Smooth muscle cell (in vitro differentiated cells): ENCODE measurements at regions not wholly inside any gene's neighbourhood (a gene's known extent, or its start where the extent isn't known, plus 50 kb on each side); places are given as distances from the start of the nearest gene placed in this dataset.

Experiments used
- DNase-seq: peaks from one replicate; lab custom pipeline; 2025; ENCODE audit not compliant: unreplicated experiment; lab: John Stamatoyannopoulos, UW
- H2AFZ ChIP-seq: fragments of 200-600 bp; sonication (generic); 2 replicates; pipeline ENCODE4 v1.6.0; 2016; ENCODE audit warnings: antibody characterized with exemption, low read depth, mild to moderate bottlenecking
- H3F3A ChIP-seq: fragments of 200-600 bp; sonication (generic); 2 replicates; pipeline ENCODE4 v1.6.0; 2017; ENCODE audit warnings: antibody characterized with exemption, low read depth
- H3K27ac ChIP-seq: fragments of 200-600 bp; sonication (generic); 2 replicates; pipeline ENCODE4 v1.5.1; 2016; ENCODE audit warnings: low read depth, mild to moderate bottlenecking
- H3K27me3 ChIP-seq: fragments of 200-600 bp; sonication (generic); 2 replicates; pipeline ENCODE4 v1.6.1; 2016; ENCODE audit warnings: low read depth, mild to moderate bottlenecking
- H3K36me3 ChIP-seq: fragments of 200-600 bp; sonication (generic); 2 replicates; pipeline ENCODE4 v1.5.1; 2016; ENCODE audit warnings: low read depth
- H3K4me1 ChIP-seq: fragments of 200-600 bp; sonication (generic); 2 replicates; pipeline ENCODE4 v1.5.1; 2016; ENCODE audit warnings: low read depth
- H3K4me2 ChIP-seq: fragments of 200-600 bp; sonication (generic); 2 replicates; pipeline ENCODE4 v1.6.0; 2016; ENCODE audit warnings: mild to moderate bottlenecking
- H3K4me3 ChIP-seq: fragments of 200-600 bp; sonication (generic); 2 replicates; pipeline ENCODE4 v1.5.1; 2016; ENCODE audit warnings: mild to moderate bottlenecking
- H3K79me2 ChIP-seq: fragments of 200-600 bp; sonication (generic); 2 replicates; pipeline ENCODE4 v1.6.0; 2016; ENCODE audit warnings: low read depth, mild to moderate bottlenecking
- H3K9ac ChIP-seq: fragments of 200-600 bp; sonication (generic); 2 replicates; pipeline ENCODE4 v1.6.0; 2016; ENCODE audit warnings: low read depth
- H3K9me3 ChIP-seq: fragments of 200-600 bp; sonication (generic); replicated peaks from 2 replicates; pipeline ENCODE4 v1.5.1; 2016; ENCODE audit warnings: low read depth
- H4K20me1 ChIP-seq: fragments of 200-600 bp; sonication (generic); 2 replicates; pipeline ENCODE4 v1.6.0; 2016; ENCODE audit warnings: low read depth
- whole genome bisulfite sequencing: methylation state at CpG from one replicate; pipeline ENCODE4 v1.1.7; 2016; ENCODE audit warnings: low lambda C conversion rate; 5-methylcytosine and 5-hydroxymethylcytosine counted together
- TF ChIP-seq, protein P1 (sequence below): fragments of 200-600 bp; sonication (generic); IDR thresholded peaks from 2 replicates; pipeline ENCODE4 v1.5.1; 2017; ENCODE audit warnings: borderline replicate concordance, mild to moderate bottlenecking, antibody characterized with exemption; ENCODE audit not compliant: insufficient read depth, poor library complexity, severe bottlenecking

DNA sequence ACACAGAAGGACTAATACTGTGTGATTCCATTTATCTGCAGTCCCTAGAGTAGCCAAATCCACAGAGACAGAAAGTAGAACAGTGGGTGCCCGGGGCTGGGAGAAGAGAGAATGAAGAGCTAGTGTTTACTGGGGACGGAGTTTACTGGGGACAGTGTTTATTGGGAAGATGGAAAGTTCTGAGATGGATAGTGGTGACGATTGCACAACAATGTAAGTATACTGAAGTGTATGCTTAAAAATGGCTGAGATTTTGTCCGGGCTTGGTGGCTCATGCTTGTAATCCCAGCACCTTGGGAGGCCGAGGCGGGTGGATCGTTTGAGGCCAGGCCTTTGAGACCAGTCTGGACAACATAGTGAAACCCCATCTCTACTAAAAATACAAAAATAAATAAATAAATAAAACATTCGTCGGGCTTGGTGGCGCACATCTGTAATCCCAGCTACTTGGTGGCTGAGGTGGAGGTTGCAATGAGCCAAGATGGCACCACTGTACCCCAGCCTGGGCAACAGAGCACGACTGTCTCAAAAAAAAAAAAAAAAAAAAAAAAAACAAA is 132.4 kb downstream of the CTTN start:
- H3K9me3 ChIP-seq: no peaks in the 10 kb centered on the region
- H3K27ac ChIP-seq: no peak overlapping the region
- no peak overlapping the region for H2AFZ ChIP-seq
- H3K4me2 ChIP-seq: no peak overlapping the region
- H3K79me2 ChIP-seq: no peaks in the 10 kb centered on the region
- WGBS: 84% methylated on average over 11 of the region's 11 CpGs
- no peaks in the 10 kb centered on the region for H3F3A ChIP-seq
- H3K36me3 ChIP-seq: no peaks in the 10 kb centered on the region
- H3K9ac ChIP-seq: no peak overlapping the region
- TF ChIP-seq, protein P1, sequence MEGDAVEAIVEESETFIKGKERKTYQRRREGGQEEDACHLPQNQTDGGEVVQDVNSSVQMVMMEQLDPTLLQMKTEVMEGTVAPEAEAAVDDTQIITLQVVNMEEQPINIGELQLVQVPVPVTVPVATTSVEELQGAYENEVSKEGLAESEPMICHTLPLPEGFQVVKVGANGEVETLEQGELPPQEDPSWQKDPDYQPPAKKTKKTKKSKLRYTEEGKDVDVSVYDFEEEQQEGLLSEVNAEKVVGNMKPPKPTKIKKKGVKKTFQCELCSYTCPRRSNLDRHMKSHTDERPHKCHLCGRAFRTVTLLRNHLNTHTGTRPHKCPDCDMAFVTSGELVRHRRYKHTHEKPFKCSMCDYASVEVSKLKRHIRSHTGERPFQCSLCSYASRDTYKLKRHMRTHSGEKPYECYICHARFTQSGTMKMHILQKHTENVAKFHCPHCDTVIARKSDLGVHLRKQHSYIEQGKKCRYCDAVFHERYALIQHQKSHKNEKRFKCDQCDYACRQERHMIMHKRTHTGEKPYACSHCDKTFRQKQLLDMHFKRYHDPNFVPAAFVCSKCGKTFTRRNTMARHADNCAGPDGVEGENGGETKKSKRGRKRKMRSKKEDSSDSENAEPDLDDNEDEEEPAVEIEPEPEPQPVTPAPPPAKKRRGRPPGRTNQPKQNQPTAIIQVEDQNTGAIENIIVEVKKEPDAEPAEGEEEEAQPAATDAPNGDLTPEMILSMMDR: no peak
- no peaks in the 10 kb centered on the region for H4K20me1 ChIP-seq
- H3K27me3 ChIP-seq: no peaks in the 10 kb centered on the region
- H3K4me1 ChIP-seq: peaks cover 9% of the 10 kb centered on the region
- H3K4me3 ChIP-seq: no peak overlapping the region
- DNase-seq: no peak

DNA sequence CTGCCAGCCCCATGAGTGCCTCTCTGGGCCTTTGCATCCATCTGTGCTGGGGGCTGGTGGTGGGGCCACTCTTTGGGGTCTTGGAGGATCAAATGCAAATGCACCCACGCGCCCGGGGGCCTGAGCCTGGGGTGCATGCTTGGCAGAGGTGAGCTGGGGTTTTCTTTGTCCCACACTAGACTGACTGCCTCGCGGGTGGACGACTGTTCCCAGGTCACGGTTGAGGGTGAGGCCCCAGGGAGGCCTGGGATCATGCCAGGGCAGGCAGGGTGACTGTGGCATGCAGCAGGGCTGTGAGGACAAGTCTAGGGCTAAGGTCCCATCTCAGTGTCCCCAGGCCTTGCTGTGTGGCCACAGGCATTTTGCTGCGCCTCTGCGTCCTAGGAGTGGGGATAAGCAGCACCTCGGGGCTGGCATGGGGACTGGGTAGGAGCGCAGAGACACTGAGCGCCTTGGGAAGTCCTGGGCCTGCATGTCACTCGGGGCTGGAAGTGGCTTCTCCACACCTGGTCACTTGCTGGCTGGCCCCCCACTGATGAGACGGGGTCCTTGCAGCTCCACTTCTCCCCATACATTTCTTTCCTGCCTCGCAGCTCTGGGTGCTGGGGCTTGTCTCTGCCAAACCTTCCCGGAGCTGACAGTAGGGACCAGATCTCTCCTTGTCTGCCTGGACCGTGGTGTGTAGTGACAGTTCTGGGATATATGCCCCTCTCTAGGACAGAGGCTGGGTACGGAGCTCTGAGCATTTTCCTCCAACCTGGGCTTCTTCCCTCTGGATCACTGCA is 133.1 kb downstream of the CTTN start:
- Histone ChIP-seq H3K4me2 (no peak overlapping the region), H3K4me3 (no peak overlapping the region), H4K20me1 (no peaks in the 10 kb centered on the region), H2AFZ (no peak overlapping the region), H3K36me3 (no peaks in the 10 kb centered on the region), H3K79me2 (no peaks in the 10 kb centered on the region), H3K9me3 (no peaks in the 10 kb centered on the region), H3K27me3 (no peaks in the 10 kb centered on the region), H3F3A (no peaks in the 10 kb centered on the region), H3K9ac (no peak overlapping the region), H3K4me1 (peaks cover 9% of the 10 kb centered on the region), H3K27ac (no peak overlapping the region)
- DNase-seq: no peak
- TF ChIP-seq, protein P1: no peak
- WGBS: 92% methylated on average over 18 of the region's 18 CpGs

DNA sequence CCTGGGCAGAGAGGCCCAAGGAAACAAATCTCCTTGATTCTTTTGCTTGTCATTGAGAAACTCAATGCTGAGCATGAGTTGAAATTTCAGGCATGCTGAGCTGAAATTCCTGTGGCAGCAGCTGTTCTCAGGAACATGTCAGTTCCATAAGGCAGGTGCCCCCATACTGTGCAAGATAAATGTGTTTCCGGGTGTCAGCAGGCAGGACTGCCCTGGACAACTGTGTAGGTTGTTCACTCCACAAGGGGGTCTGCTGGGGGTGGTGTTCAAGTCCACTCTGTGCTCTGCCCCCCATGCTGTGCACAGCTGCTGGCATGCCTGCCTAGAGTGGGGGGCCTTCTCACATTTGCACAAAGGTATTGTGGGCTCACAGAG is 133.7 kb downstream of the CTTN start:
- Histone ChIP-seq H3K36me3 (no peaks in the 10 kb centered on the region), H2AFZ (no peak overlapping the region), H3K4me3 (no peak overlapping the region), H3F3A (no peaks in the 10 kb centered on the region), H3K4me1 (peaks cover 9% of the 10 kb centered on the region), H3K9ac (no peak overlapping the region), H3K9me3 (no peaks in the 10 kb centered on the region), H3K27me3 (no peaks in the 10 kb centered on the region), H3K79me2 (no peaks in the 10 kb centered on the region), H4K20me1 (no peaks in the 10 kb centered on the region), H3K4me2 (no peak overlapping the region), H3K27ac (no peak overlapping the region)
- no peak for DNase-seq
- WGBS: 53% methylated on average over 1 of the region's 1 CpG
- TF ChIP-seq, protein P1: no peak

DNA sequence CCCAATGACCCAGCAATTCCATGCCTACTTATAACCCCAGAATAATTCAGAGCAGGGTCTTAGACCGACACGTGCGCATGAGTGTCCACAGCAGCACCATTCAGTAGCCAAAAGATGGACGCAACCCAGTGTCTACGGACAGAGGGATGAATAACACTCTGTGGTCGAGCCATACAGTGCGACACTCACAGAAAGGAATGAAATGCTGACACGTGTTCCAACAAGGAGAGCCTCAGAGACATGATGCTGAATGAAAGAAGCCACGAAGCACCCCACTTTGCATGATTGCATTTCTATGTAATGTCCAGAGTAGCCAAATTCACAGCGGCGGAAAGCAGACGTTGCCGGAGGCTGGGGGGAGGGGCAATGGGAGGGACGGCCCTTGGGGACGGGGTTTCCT is 134.4 kb downstream of the CTTN start:
- TF ChIP-seq, protein P1: no peak
- no peak for DNase-seq
- no peak overlapping the region for H2AFZ ChIP-seq
- H3K27me3 ChIP-seq: no peaks in the 10 kb centered on the region
- WGBS: 72% methylated on average over 15 of the region's 15 CpGs
- no peaks in the 10 kb centered on the region for H3K36me3 ChIP-seq
- no peaks in the 10 kb centered on the region for H3K79me2 ChIP-seq
- H3K4me2 ChIP-seq: no peak overlapping the region
- no peak overlapping the region for H3K9ac ChIP-seq
- H4K20me1 ChIP-seq: no peaks in the 10 kb centered on the region
- no peaks in the 10 kb centered on the region for H3K9me3 ChIP-seq
- no peak overlapping the region for H3K27ac ChIP-seq
- no peak overlapping the region for H3K4me3 ChIP-seq
- peaks cover 9% of the 10 kb centered on the region for H3K4me1 ChIP-seq
- H3F3A ChIP-seq: no peaks in the 10 kb centered on the region
